Liver (tissue), 8 donors: ENCODE measurements at regions not wholly inside any gene's neighbourhood (a gene's known extent, or its start where the extent isn't known, plus 50 kb on each side); places are given as distances from the start of the nearest gene placed in this dataset.

Source experiments
- DNase-seq: peaks from one replicate; pipeline ENCODE4 v3.0.0-alpha.2; 2017; ENCODE audit warnings: low spot score
- H3K27ac ChIP-seq, 2 donors: one replicate each; pipeline ENCODE4 v1.7.0; 2013; ENCODE audit warnings: inconsistent platforms in 2 of 2, low read length in 2 of 2, control low read depth in 1 of 2, low read depth in 1 of 2, mild to moderate bottlenecking in 1 of 2
- H3K27me3 ChIP-seq, 4 donors: one replicate each; pipeline versions ENCODE4 v1.6.1 to v1.7.0; 2013; ENCODE audit warnings: low read length in 3 of 4, inconsistent platforms in 1 of 4, mild to moderate bottlenecking in 1 of 4, moderate library complexity in 1 of 4; ENCODE audit not compliant: control insufficient read depth in 4 of 4, insufficient read depth in 4 of 4
- H3K36me3 ChIP-seq, 4 donors: one replicate each; pipeline versions ENCODE4 v1.6.1 to v1.7.0; 2013; ENCODE audit warnings: low read length in 3 of 4, mild to moderate bottlenecking in 3 of 4, low read depth in 1 of 4, moderate library complexity in 1 of 4; ENCODE audit not compliant: control insufficient read depth in 4 of 4, insufficient read depth in 3 of 4
- H3K4me1 ChIP-seq, 4 donors: one replicate each; pipeline versions ENCODE4 v1.6.1 to v1.7.0; 2013; ENCODE audit warnings: low read length in 3 of 4, mild to moderate bottlenecking in 3 of 4, moderate library complexity in 1 of 4; ENCODE audit not compliant: control insufficient read depth in 4 of 4, insufficient read depth in 4 of 4
- H3K4me3 ChIP-seq, 3 donors: one replicate each; pipeline versions ENCODE4 v1.6.1 to v1.7.0; 2013; ENCODE audit warnings: low read length in 3 of 3, control low read depth in 1 of 3, low read depth in 1 of 3, mild to moderate bottlenecking in 1 of 3
- H3K9ac ChIP-seq, 2 donors: one replicate each; pipeline ENCODE4 v1.7.0; 2013; ENCODE audit warnings: low read length in 2 of 2, mild to moderate bottlenecking in 2 of 2, moderate library complexity in 2 of 2, control low read depth in 1 of 2, low read depth in 1 of 2
- H3K9me3 ChIP-seq, 4 donors: one replicate each; pipeline versions ENCODE4 v1.6.1 to v1.7.0; 2013; ENCODE audit warnings: low read length in 3 of 4; ENCODE audit not compliant: control insufficient read depth in 4 of 4
- ATF3 ChIP-seq: IDR thresholded peaks from 2 replicates; pipeline ENCODE4 v1.6.1; 2016; ENCODE audit warnings: antibody characterized with exemption
- CTCF ChIP-seq: fragments of 150-350 bp; IDR thresholded peaks from 2 replicates; pipeline ENCODE4 v1.5.1; 2017; ENCODE audit warnings: improper control_type of control experiment, low read depth, low read length; ENCODE audit not compliant: missing input control
- EGR1 ChIP-seq, 2 donors: IDR thresholded peaks; 2 replicates each; pipeline ENCODE4 v1.6.1; 2016 to 2018; ENCODE audit warnings: antibody characterized with exemption in 2 of 2, low read depth in 2 of 2
- FOXA1 ChIP-seq: IDR thresholded peaks from 2 replicates; pipeline ENCODE4 v1.6.1; 2016; ENCODE audit warnings: antibody characterized with exemption
- FOXA2 ChIP-seq: IDR thresholded peaks from 2 replicates; pipeline ENCODE4 v1.6.1; 2016; ENCODE audit warnings: antibody characterized with exemption
- GABPA ChIP-seq, 2 donors: IDR thresholded peaks in 1 of 2; conservative IDR thresholded peaks in 1 of 2; 2 replicates each; pipeline ENCODE4 v1.6.1; 2016; ENCODE audit warnings: antibody characterized with exemption in 2 of 2, mild to moderate bottlenecking in 1 of 2, moderate library complexity in 1 of 2
- HNF4A ChIP-seq, 2 donors: conservative IDR thresholded peaks; 2 replicates each; pipeline ENCODE4 v1.6.1; 2016; ENCODE audit warnings: antibody characterized with exemption in 2 of 2, mild to moderate bottlenecking in 2 of 2
- HNF4G ChIP-seq: IDR thresholded peaks from 2 replicates; pipeline ENCODE4 v1.6.1; 2016; ENCODE audit warnings: antibody characterized with exemption
- JUND ChIP-seq, 2 donors: IDR thresholded peaks; 2 replicates each; pipeline ENCODE4 v1.6.1; 2016; ENCODE audit warnings: antibody characterized with exemption in 2 of 2
- MAX ChIP-seq: IDR thresholded peaks from 2 replicates; pipeline ENCODE4 v1.6.1; 2016; ENCODE audit warnings: antibody characterized with exemption
- NR2F2 ChIP-seq: IDR thresholded peaks from 2 replicates; pipeline ENCODE4 v1.6.1; 2016; ENCODE audit warnings: antibody characterized with exemption
- RXRA ChIP-seq, 2 donors: IDR thresholded peaks; 2 replicates each; pipeline ENCODE4 v1.6.1; 2017 to 2018; ENCODE audit warnings: antibody characterized with exemption in 2 of 2, mild to moderate bottlenecking in 1 of 2
- SP1 ChIP-seq: IDR thresholded peaks from 2 replicates; pipeline ENCODE4 v1.6.1; 2018; ENCODE audit warnings: antibody characterized with exemption, mild to moderate bottlenecking
- TAF1 ChIP-seq: conservative IDR thresholded peaks from 2 replicates; pipeline ENCODE4 v1.6.1; 2016; ENCODE audit warnings: antibody characterized with exemption, mild to moderate bottlenecking
- YY1 ChIP-seq: IDR thresholded peaks from 2 replicates; pipeline ENCODE4 v1.6.1; 2016; ENCODE audit warnings: antibody characterized with exemption, mild to moderate bottlenecking
- ZBTB33 ChIP-seq: IDR thresholded peaks from 2 replicates; pipeline ENCODE4 v1.6.1; 2016; ENCODE audit warnings: antibody characterized with exemption
- WGBS: extraction: QIAGEN DNeasy Blood & Tissue Kit; methylation state at CpG from one replicate; pipeline ENCODE4 v1.1.7; 2013; 5-methylcytosine and 5-hydroxymethylcytosine counted together
- TF ChIP-seq, protein P1 (sequence below): IDR thresholded peaks from 2 replicates; pipeline ENCODE4 v1.6.1; 2016; ENCODE audit warnings: antibody characterized with exemption, mild to moderate bottlenecking
- donor health status: healthy.
- donor health status: healthy.
- donor health status: healthy.
- donor health status: healthy.
- donor health status: healthy.

DNA sequence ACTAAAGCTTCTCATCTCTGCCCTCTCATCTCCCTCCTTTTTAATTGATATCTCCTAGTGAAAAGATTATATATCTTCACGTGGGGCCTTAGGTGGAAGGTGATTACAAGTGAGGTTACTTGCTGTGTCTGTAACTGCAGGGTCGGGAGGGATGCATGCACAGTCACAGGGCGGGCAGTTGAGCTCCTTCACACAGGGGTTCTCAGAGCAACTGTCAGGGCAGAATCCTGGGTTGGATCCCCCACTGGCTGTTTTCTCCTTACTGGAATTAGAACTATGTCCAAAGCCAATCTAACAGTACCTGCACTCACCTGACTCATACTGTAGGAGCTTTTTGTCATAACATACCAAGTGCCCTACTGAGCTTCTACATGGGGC is 141.1 kb downstream of the AASDH start:
- no peak overlapping the region for H3K4me3 ChIP-seq
- no peaks in the 10 kb centered on the region for H3K4me1 ChIP-seq
- TF ChIP-seq JUND (IDR thresholded peaks at IDR 0.05) = no peak
- TF ChIP-seq CTCF = no peak
- no peak for TF ChIP-seq FOXA1
- no peak for TF ChIP-seq GABPA (IDR thresholded peaks at IDR 0.05 in 1 of 2, conservative IDR thresholded peaks at IDR 0.05 in 1 of 2)
- no peak for TF ChIP-seq ZBTB33
- H3K27me3 ChIP-seq = no peaks in the 10 kb centered on the region
- H3K9me3 ChIP-seq = no peaks in the 10 kb centered on the region
- H3K9ac ChIP-seq = no peak overlapping the region
- DNase-seq = no peak
- H3K36me3 ChIP-seq = no peaks in the 10 kb centered on the region
- 81% methylated on average over 3 of the region's 3 CpGs for WGBS
- H3K27ac ChIP-seq = no peak overlapping the region

GRCh38 chr4:56245547-56246232 is 141.6 kb downstream of the AASDH start:
- no peak for DNase-seq
- H3K4me1 ChIP-seq = no peaks in the 10 kb centered on the region
- no peak overlapping the region for H3K9ac ChIP-seq
- H3K27ac ChIP-seq = no peak overlapping the region
- no peaks in the 10 kb centered on the region for H3K9me3 ChIP-seq
- no peaks in the 10 kb centered on the region for H3K36me3 ChIP-seq
- 30% methylated on average over 2 of the region's 2 CpGs for WGBS
- H3K27me3 ChIP-seq = no peaks in the 10 kb centered on the region
- H3K4me3 ChIP-seq = no peak overlapping the region
- TF ChIP-seq FOXA2 = no peak
- no peak for TF ChIP-seq ZBTB33
- no peak for TF ChIP-seq ATF3
- TF ChIP-seq, protein P1, sequence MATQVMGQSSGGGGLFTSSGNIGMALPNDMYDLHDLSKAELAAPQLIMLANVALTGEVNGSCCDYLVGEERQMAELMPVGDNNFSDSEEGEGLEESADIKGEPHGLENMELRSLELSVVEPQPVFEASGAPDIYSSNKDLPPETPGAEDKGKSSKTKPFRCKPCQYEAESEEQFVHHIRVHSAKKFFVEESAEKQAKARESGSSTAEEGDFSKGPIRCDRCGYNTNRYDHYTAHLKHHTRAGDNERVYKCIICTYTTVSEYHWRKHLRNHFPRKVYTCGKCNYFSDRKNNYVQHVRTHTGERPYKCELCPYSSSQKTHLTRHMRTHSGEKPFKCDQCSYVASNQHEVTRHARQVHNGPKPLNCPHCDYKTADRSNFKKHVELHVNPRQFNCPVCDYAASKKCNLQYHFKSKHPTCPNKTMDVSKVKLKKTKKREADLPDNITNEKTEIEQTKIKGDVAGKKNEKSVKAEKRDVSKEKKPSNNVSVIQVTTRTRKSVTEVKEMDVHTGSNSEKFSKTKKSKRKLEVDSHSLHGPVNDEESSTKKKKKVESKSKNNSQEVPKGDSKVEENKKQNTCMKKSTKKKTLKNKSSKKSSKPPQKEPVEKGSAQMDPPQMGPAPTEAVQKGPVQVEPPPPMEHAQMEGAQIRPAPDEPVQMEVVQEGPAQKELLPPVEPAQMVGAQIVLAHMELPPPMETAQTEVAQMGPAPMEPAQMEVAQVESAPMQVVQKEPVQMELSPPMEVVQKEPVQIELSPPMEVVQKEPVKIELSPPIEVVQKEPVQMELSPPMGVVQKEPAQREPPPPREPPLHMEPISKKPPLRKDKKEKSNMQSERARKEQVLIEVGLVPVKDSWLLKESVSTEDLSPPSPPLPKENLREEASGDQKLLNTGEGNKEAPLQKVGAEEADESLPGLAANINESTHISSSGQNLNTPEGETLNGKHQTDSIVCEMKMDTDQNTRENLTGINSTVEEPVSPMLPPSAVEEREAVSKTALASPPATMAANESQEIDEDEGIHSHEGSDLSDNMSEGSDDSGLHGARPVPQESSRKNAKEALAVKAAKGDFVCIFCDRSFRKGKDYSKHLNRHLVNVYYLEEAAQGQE = no peak
- no peak for TF ChIP-seq YY1
- TF ChIP-seq FOXA1 = no peak
- TF ChIP-seq RXRA (IDR thresholded peaks at IDR 0.05) = no peak
- no peak for TF ChIP-seq GABPA (IDR thresholded peaks at IDR 0.05 in 1 of 2, conservative IDR thresholded peaks at IDR 0.05 in 1 of 2)
- no peak for TF ChIP-seq EGR1 (IDR thresholded peaks at IDR 0.05; ENCODE audit: low read depth in 2 of 2)
- TF ChIP-seq CTCF = no peak
- TF ChIP-seq NR2F2 = no peak
- no peak for TF ChIP-seq TAF1
- no peak for TF ChIP-seq MAX
- no peak for TF ChIP-seq JUND (IDR thresholded peaks at IDR 0.05)
- TF ChIP-seq SP1 = no peak
- no peak for TF ChIP-seq HNF4G
- TF ChIP-seq HNF4A (conservative IDR thresholded peaks at IDR 0.05) = no peak
